ENCODE measurements at regions not wholly inside any gene's neighbourhood (a gene's known extent, or its start where the extent isn't known, plus 50 kb on each side); places are given as distances from the start of the nearest gene placed in this dataset.
"Not testable (repeated sequence)": the region's sequence is repeated elsewhere in the genome, so short reads cannot be mapped to it uniquely, and the experiment has no call there.

DNA sequence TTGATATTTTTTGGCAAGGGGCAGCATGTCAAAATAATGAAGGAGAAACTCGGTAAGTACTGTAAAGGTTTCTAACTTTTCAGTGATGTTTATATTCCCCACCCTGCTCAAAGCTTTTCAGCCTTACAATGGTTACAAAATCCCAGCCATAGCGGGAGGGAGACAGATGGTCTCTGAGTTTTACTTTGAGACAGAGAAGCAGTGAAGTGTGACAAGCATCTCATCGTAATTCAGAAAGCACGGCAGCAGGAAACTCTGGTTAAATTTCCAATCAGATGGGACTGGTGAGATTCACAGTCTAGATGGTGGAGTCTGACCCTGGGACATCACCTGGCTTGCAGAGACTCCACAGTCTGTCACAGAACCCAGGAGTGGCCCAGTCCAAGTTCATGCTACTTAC is 448.0 kb upstream of the AMELY start:
- Histone ChIP-seq H3K9me3 (no peaks in the 10 kb centered on the region), H3K4me1 (no peaks in the 10 kb centered on the region), H3K27ac (no peak overlapping the region), H3K27me3 (no peaks in the 10 kb centered on the region), H3K4me3 (replicated peaks in 1 of 3) (no peak overlapping the region), H3K36me3 (no peaks in the 10 kb centered on the region)
- WGBS, 2 donors = 54 to 80% methylated on average over 2 to 4 of the region's 4 CpGs
- no peak for DNase-seq
- TF ChIP-seq, protein P1, sequence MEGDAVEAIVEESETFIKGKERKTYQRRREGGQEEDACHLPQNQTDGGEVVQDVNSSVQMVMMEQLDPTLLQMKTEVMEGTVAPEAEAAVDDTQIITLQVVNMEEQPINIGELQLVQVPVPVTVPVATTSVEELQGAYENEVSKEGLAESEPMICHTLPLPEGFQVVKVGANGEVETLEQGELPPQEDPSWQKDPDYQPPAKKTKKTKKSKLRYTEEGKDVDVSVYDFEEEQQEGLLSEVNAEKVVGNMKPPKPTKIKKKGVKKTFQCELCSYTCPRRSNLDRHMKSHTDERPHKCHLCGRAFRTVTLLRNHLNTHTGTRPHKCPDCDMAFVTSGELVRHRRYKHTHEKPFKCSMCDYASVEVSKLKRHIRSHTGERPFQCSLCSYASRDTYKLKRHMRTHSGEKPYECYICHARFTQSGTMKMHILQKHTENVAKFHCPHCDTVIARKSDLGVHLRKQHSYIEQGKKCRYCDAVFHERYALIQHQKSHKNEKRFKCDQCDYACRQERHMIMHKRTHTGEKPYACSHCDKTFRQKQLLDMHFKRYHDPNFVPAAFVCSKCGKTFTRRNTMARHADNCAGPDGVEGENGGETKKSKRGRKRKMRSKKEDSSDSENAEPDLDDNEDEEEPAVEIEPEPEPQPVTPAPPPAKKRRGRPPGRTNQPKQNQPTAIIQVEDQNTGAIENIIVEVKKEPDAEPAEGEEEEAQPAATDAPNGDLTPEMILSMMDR (IDR thresholded peaks at IDR 0.05) = no peak
- intact Hi-C loops (cut with DNase I) = no loop called here

DNA sequence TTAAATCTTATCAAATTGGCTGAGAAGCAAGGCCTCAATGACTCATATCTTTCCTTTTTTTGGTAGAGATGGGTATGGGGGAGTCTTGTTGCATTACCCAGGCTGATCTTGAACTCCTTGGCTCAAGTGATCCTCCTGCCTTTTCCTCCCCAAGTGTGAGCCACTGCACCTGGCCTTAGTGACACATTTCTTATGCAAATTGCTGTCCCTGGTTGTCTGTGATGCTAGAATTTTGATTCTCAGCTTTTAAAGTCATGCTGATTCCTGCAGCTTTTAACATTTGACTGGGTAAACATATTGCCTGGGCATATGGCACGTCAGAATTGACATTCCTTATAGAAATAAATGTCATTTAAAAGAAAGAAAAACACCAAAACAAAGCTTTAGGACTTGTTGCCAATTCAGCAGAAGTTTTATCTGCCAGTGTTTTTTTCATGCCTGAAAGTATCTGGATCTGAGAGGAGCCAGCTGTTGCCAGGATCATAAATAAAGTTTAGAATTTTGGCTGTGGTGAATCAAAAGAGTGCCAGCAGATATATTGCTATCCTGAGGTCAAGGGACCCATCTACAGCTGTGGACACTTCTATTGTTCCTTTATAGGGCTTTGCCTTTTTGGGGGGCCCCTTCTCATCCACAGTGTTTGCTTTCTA is 446.7 kb upstream of the AMELY start:
- TF ChIP-seq, protein P1 (IDR thresholded peaks at IDR 0.05) = no peak
- TF ChIP-seq POLR2A (IDR thresholded peaks at IDR 0.05) = no peak
- H3K27ac ChIP-seq = no peak overlapping the region
- H3K9me3 ChIP-seq = no peaks in the 10 kb centered on the region
- H3K4me1 ChIP-seq = no peaks in the 10 kb centered on the region
- no peaks in the 10 kb centered on the region for H3K36me3 ChIP-seq
- H3K4me3 ChIP-seq (replicated peaks in 1 of 3) = no peak overlapping the region
- no peaks in the 10 kb centered on the region for H3K27me3 ChIP-seq
- intact Hi-C loops (cut with DNase I) = no loop called here
- no peak for DNase-seq
- WGBS, 2 donors = 39 to 50% methylated on average over 1 of the region's 1 CpG

DNA sequence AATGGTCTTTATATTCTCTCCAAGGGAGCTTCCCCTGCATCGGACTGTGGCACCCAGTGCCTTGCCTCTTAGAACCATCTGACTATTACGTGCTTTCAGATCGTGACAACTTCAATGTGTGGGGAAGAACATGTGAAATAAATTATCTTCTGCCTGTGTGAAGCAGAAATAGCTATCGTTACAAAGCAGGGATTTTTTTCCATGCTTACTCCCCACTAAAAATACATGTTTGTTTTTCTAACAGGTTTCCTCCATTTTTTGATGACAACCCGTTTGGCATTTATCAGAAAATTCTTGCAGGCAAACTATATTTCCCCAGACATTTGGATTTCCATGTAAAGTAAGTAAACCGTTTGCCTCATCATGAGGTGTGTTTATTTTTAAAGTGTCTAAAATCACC is 444.3 kb upstream of the AMELY start:
- WGBS, 2 donors = 87 to 92% methylated on average over 6 of the region's 6 CpGs
- intact Hi-C loops (cut with DNase I); H3K27me3 ChIP-seq; H3K27ac ChIP-seq; H3K4me3 ChIP-seq (replicated peaks in 1 of 3); DNase-seq; H3K9me3 ChIP-seq; H3K4me1 ChIP-seq; H3K36me3 ChIP-seq: not testable (repeated sequence)

DNA sequence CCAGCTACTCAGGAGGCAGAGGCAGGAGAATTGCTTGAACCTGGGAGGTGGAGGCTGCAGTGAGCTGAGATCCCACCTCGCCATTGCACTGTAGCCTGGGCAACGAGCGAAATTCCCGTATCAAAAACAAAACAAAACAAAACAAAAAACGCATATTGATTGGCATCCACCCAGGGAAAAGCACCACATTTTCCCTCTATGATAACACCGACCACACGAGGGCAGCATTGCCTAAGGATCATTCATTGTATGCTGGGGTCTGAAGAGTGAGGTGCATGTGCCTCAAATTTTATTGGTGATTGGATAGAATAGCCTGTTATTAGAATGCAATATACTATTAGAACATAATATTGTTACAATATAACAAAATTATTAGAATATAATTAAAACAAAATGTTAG is 433.1 kb upstream of the AMELY start:
- no peak overlapping the region for H3K4me3 ChIP-seq (replicated peaks in 1 of 3)
- H3K9me3 ChIP-seq = no peaks in the 10 kb centered on the region
- H3K36me3 ChIP-seq = no peaks in the 10 kb centered on the region
- DNase-seq = peak; percentile 39 to 52
- H3K4me1 ChIP-seq = no peaks in the 10 kb centered on the region
- intact Hi-C loops (cut with DNase I) = no loop called here
- 2 to 3% methylated on average over 7 of the region's 7 CpGs for WGBS, 2 donors
- no peaks in the 10 kb centered on the region for H3K27me3 ChIP-seq
- TF ChIP-seq, protein P1 (IDR thresholded peaks at IDR 0.05) = peak in 2 of 6 experiments; percentile 56 to 73
- TF ChIP-seq POLR2A (IDR thresholded peaks at IDR 0.05) = no peak
- H3K27ac ChIP-seq = no peak overlapping the region

DNA sequence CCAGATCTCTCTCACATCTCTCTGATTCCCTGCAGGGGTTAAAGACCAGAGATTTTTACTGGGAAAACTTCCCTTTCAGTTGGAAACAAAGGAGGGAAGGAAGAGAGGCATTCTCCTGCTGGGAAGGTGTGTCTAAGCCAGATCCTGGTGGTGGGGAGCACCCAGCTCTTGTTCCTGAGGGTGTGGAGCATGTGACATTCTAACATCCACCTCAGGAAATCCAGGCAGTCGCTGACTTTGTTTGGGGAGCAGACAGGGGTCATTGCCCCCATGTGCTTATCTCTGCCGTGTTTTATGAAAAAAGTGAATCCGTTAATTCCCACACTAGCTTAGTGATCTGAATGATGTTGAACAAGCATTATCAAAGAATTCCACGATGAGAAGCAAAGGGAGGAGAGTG is 431.7 kb upstream of the AMELY start:
- Histone ChIP-seq H3K27ac (no peak overlapping the region), H3K9me3 (no peaks in the 10 kb centered on the region)
- WGBS, 2 donors = 57 to 79% methylated on average over 3 to 4 of the region's 4 CpGs

DNA sequence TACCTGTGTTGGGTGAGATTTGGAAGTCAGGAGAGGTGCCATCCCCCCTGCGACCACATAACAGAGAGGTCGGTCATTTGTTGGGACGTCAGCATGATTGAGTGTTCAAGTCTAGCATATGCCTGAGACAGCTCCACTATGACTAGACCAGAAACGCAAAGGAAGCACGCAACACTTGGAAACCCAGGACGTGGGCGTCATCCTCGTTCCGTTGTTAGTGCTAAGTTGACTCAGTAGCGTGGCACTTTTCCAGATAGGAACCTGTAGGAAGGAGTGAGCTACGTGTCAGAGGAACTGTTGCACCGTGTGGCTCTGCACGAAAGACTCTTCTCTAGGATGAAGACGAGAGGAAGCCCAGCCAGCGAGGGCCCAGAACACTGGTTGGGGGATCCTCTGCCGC is 431.2 kb upstream of the AMELY start:
- H3K4me1 ChIP-seq; H3K4me3 ChIP-seq (replicated peaks in 1 of 3); DNase-seq; H3K9me3 ChIP-seq; H3K36me3 ChIP-seq; H3K27me3 ChIP-seq; H3K27ac ChIP-seq; intact Hi-C loops (cut with DNase I): not testable (repeated sequence)
- WGBS, 2 donors = 70 to 85% methylated on average over 12 to 15 of the region's 16 CpGs

More for the DNA sequence above, 431.7 kb upstream of the AMELY start:
- no peaks in the 10 kb centered on the region for H3K27me3 ChIP-seq
- no peak overlapping the region for H3K4me3 ChIP-seq (replicated peaks in 1 of 3)
- TF ChIP-seq, protein P1 (IDR thresholded peaks at IDR 0.05) = no peak
- no peak for TF ChIP-seq POLR2A (IDR thresholded peaks at IDR 0.05)
- no peaks in the 10 kb centered on the region for H3K4me1 ChIP-seq
- no peak for DNase-seq
- H3K36me3 ChIP-seq = no peaks in the 10 kb centered on the region
- intact Hi-C loops (cut with DNase I) = no loop called here
